DND-41 (cell line): ENCODE measurements at regions not wholly inside any gene's neighbourhood (a gene's known extent, or its start where the extent isn't known, plus 50 kb on each side); places are given as distances from the start of the nearest gene placed in this dataset.

Source experiments
- EZH2 ChIP-seq: IDR thresholded peaks from 3 replicates; pipeline ENCODE4 v1.6.1; 2012; ENCODE audit warnings: borderline replicate concordance, low read depth, mild to moderate bottlenecking, moderate library complexity, low read length, inconsistent platforms; ENCODE audit not compliant: severe bottlenecking
- TF ChIP-seq, protein P1 (sequence below): IDR thresholded peaks from 2 replicates; pipeline ENCODE4 v1.5.1; 2012; ENCODE audit warnings: borderline replicate concordance, low read length, moderate library complexity, mild to moderate bottlenecking; ENCODE audit not compliant: poor library complexity, severe bottlenecking; ENCODE audit errors: extremely low read depth

DNA sequence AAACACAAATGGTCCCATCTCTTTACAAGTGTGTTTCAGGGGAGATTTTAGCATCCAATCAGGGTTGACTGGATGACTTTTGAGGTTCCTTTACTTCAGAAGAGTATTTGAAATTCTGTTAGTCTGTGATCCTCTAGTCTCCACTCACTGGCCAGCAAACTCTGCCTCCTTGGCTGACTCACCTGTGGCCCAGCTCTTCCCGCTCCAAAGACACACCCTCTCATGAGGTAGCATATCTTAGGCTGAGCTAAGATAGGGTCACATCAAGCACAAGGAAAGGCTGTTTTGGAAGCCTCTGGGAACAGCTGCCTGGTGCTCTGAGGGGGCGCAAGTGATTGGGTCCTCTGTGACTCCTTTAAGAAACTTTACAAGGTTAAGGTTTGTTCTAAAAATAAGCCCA is 102.3 kb upstream of the FGGY start:
- TF ChIP-seq, protein P1, sequence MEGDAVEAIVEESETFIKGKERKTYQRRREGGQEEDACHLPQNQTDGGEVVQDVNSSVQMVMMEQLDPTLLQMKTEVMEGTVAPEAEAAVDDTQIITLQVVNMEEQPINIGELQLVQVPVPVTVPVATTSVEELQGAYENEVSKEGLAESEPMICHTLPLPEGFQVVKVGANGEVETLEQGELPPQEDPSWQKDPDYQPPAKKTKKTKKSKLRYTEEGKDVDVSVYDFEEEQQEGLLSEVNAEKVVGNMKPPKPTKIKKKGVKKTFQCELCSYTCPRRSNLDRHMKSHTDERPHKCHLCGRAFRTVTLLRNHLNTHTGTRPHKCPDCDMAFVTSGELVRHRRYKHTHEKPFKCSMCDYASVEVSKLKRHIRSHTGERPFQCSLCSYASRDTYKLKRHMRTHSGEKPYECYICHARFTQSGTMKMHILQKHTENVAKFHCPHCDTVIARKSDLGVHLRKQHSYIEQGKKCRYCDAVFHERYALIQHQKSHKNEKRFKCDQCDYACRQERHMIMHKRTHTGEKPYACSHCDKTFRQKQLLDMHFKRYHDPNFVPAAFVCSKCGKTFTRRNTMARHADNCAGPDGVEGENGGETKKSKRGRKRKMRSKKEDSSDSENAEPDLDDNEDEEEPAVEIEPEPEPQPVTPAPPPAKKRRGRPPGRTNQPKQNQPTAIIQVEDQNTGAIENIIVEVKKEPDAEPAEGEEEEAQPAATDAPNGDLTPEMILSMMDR, result no peak
- no peak for TF ChIP-seq EZH2
